ENCODE measurements at regions not wholly inside any gene's neighbourhood (a gene's known extent, or its start where the extent isn't known, plus 50 kb on each side); places are given as distances from the start of the nearest gene placed in this dataset.
A peak's percentile ranks its signal among the peaks of the same experiment; 100 is the strongest.

DNA sequence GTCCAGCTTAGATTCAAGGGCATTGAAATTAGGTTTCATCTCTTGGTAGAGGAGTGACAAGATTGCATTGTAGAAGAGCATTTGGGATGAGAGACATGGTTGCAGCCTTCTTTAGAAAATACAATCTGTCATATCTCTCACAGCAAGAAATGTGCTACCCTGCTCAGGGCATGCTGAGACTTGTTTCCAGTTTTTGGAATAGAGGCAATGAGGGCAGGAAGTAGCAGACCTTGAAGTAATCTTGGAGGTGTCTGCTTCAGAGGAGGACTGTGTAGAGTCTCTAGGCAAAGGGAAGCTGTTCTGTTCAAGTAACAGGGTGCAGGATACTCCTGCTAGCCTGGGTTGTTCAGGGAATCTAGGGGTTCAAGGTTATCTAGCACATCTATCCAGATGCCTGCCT is 116.1 kb upstream of the ZNF827 start:
- Histone ChIP-seq H2BK120ac (replicated peaks; ENCODE audit: low read depth, low read length) (no peak overlapping the region), H2AK5ac (ENCODE audit: low read depth, low read length) (no peak overlapping the region), H3K4me1 (replicated peaks in 1 of 4; ENCODE audit: control insufficient read depth in 3 of 4, insufficient read depth in 4 of 4, low read length in 3 of 4) (peaks cover 0 to 6% (median 1%) of the 10 kb centered on the region in 4 experiments; a peak in 1 of 7 replicates), H3K79me2 (ENCODE audit: control insufficient read depth in 1 of 2, insufficient read depth in 2 of 2, low read length in 2 of 2) (no peaks in the 10 kb centered on the region), H3K36me3 (ENCODE audit: control insufficient read depth in 2 of 4, insufficient read depth in 4 of 4, low read length in 3 of 4) (no peaks in the 10 kb centered on the region), H4K91ac (replicated peaks; ENCODE audit: insufficient read length, low read length) (no peak overlapping the region), H3K56ac (replicated peaks; ENCODE audit: insufficient read length, low read depth, low read length) (no peak overlapping the region), H3K9me3 (ENCODE audit: insufficient read depth in 2 of 2, low read depth in 1 of 2, low read length in 1 of 2) (no peaks in the 10 kb centered on the region), H3K18ac (ENCODE audit: extremely low read depth, low read length) (no peak overlapping the region), H3K9ac (replicated peaks in 1 of 4; ENCODE audit: extremely low read depth in 1 of 4, low read depth in 3 of 4, low read length in 3 of 4) (no peak overlapping the region), H2BK20ac (ENCODE audit: low read length) (no peak overlapping the region), H3K4me2 (ENCODE audit: insufficient read depth in 1 of 2, low read depth in 2 of 2, low read length in 2 of 2) (no peak overlapping the region), H2AFZ (ENCODE audit: low read length) (peak overlapping the region; percentile 23; the same call in 1 of the 2 replicates), H2BK15ac (ENCODE audit: low read length) (no peak overlapping the region), H3K79me1 (ENCODE audit: low read depth, low read length) (no peaks in the 10 kb centered on the region), H3K27me3 (replicated peaks in 1 of 4; ENCODE audit: control insufficient read depth in 3 of 4, extremely low read depth in 1 of 4, insufficient read depth in 3 of 4, low read length in 3 of 4) (no peaks in the 10 kb centered on the region), H4K20me1 (replicated peaks in 1 of 2; ENCODE audit: control insufficient read depth in 1 of 2, insufficient read depth in 2 of 2, low read length in 2 of 2) (no peaks in the 10 kb centered on the region), H3K4me3 (ENCODE audit: extremely low read depth in 1 of 4, insufficient read depth in 2 of 4, low read depth in 3 of 4, low read length in 4 of 4) (no peak overlapping the region), H3K23me2 (ENCODE audit: low read depth, low read length) (no peaks in the 10 kb centered on the region; the same call in 1 of the 2 replicates), H4K5ac (ENCODE audit: insufficient read length, low read depth, low read length) (no peak overlapping the region), H4K8ac (ENCODE audit: extremely low read depth, insufficient read depth, low read length) (no peak overlapping the region), H3K14ac (ENCODE audit: insufficient read length) (no peak overlapping the region), H2BK12ac (ENCODE audit: low read depth, low read length) (no peak overlapping the region), H2BK5ac (ENCODE audit: low read depth, low read length) (no peak overlapping the region), H3K23ac (ENCODE audit: insufficient read length) (no peak overlapping the region), H3K4ac (replicated peaks; ENCODE audit: insufficient read length, low read depth, low read length) (no peak overlapping the region), H3K27ac (ENCODE audit: low read depth, low read length) (no peak overlapping the region)
- POLR2A ChIA-PET (ENCODE audit: partially characterized antibody): no interaction called here
- no peak for TF ChIP-seq POU5F1 (IDR thresholded peaks at IDR 0.05; ENCODE audit: low read depth, low read length)
- TF ChIP-seq HDAC6 (IDR thresholded peaks at IDR 0.05; ENCODE audit: low read depth, low read length): no peak
- TF ChIP-seq CHD2 (IDR thresholded peaks at IDR 0.05; ENCODE audit: low read length): no peak
- TF ChIP-seq CBX5 (IDR thresholded peaks at IDR 0.05; ENCODE audit: low read depth, low read length): no peak
- no peak for TF ChIP-seq GTF2F1 (IDR thresholded peaks at IDR 0.05; ENCODE audit: borderline replicate concordance, low read depth, low read length)
- TF ChIP-seq MAFK (IDR thresholded peaks at IDR 0.05; ENCODE audit: low read depth, low read length): no peak
- DNase-seq (ENCODE audit: low read depth in 1 of 2, low spot score in 2 of 2) (no peak), FAIRE-seq (no peak)
- CTCF ChIA-PET (ENCODE audit: partially characterized antibody): no interaction called here

Measured in H1 (cell line).